ENCODE measurements at regions not wholly inside any gene's neighbourhood (a gene's known extent, or its start where the extent isn't known, plus 50 kb on each side); places are given as distances from the start of the nearest gene placed in this dataset.
"Not testable (repeated sequence)": the region's sequence is repeated elsewhere in the genome, so short reads cannot be mapped to it uniquely, and the experiment has no call there.

GRCh38 chr1:14165371-14165801 lies 433.1 kb upstream of the KAZN start:
- WGBS, 2 donors (ENCODE audit: low coverage in 1 of 2) = 8 to 17% methylated on average over 2 of the region's 2 CpGs
- TF ChIP-seq EP300 (IDR thresholded peaks at IDR 0.05; ENCODE audit: low read depth) (no peak), POLR2AphosphoS5 (IDR thresholded peaks at IDR 0.05) (no peak), CTCF (IDR thresholded peaks at IDR 0.05) (no peak)
- in situ Hi-C loops (cut with MboI; ENCODE audit: low pct_ligation_motif_present in 1 of 4, low pct_unique_long_range_greater_than_20kb in 1 of 4, low sequenced_read_pairs in 3 of 4) = no loop called here
- no peak overlapping the region for H3K4me3 ChIP-seq
- no peaks in the 10 kb centered on the region for H3K4me1 ChIP-seq
- intact Hi-C loops (cut with DNase I; ENCODE audit: low total_unique reads) = no loop called here
- no peaks in the 10 kb centered on the region for H3K36me3 ChIP-seq
- DNase-seq = no peak
- no peak overlapping the region for H3K27ac ChIP-seq
- no peaks in the 10 kb centered on the region for H3K9me3 ChIP-seq
- H3K27me3 ChIP-seq = no peaks in the 10 kb centered on the region

GRCh38 chr1:14167884-14168283 lies 430.6 kb upstream of the KAZN start:
- no peak overlapping the region for H3K27ac ChIP-seq
- WGBS, 2 donors (ENCODE audit: low coverage in 1 of 2) = 83 to 93% methylated on average over 6 to 10 of the region's 10 CpGs
- no peak for TF ChIP-seq POLR2A (IDR thresholded peaks at IDR 0.05)
- no peak for TF ChIP-seq POLR2AphosphoS5 (IDR thresholded peaks at IDR 0.05)
- no peak for TF ChIP-seq EP300 (IDR thresholded peaks at IDR 0.05; ENCODE audit: low read depth)
- no peak for TF ChIP-seq CTCF (IDR thresholded peaks at IDR 0.05)
- intact Hi-C loops (cut with DNase I; ENCODE audit: low total_unique reads) (no loop called here), in situ Hi-C loops (cut with MboI; ENCODE audit: low pct_ligation_motif_present in 1 of 4, low pct_unique_long_range_greater_than_20kb in 1 of 4, low sequenced_read_pairs in 3 of 4) (no loop called here)
- no peaks in the 10 kb centered on the region for H3K36me3 ChIP-seq
- no peak for DNase-seq
- H3K4me3 ChIP-seq = no peak overlapping the region
- no peaks in the 10 kb centered on the region for H3K9me3 ChIP-seq
- H3K4me1 ChIP-seq = no peaks in the 10 kb centered on the region
- H3K27me3 ChIP-seq = no peaks in the 10 kb centered on the region

GRCh38 chr1:14168326-14169063 lies 430.0 kb upstream of the KAZN start:
- Histone ChIP-seq H3K27me3 (no peaks in the 10 kb centered on the region), H3K36me3 (no peaks in the 10 kb centered on the region), H3K9me3 (no peaks in the 10 kb centered on the region), H3K4me1 (no peaks in the 10 kb centered on the region), H3K4me3 (no peak overlapping the region), H3K27ac (no peak overlapping the region)
- DNase-seq = no peak
- TF ChIP-seq POLR2AphosphoS5 (IDR thresholded peaks at IDR 0.05) (no peak), POLR2A (IDR thresholded peaks at IDR 0.05) (no peak), EP300 (IDR thresholded peaks at IDR 0.05; ENCODE audit: low read depth) (no peak), CTCF (IDR thresholded peaks at IDR 0.05) (no peak)
- in situ Hi-C loops (cut with MboI; ENCODE audit: low pct_ligation_motif_present in 1 of 4, low pct_unique_long_range_greater_than_20kb in 1 of 4, low sequenced_read_pairs in 3 of 4) (no loop called here), intact Hi-C loops (cut with DNase I; ENCODE audit: low total_unique reads) (no loop called here)
- WGBS, 2 donors (ENCODE audit: low coverage in 1 of 2) = 95 to 96% methylated on average over 7 to 10 of the region's 10 CpGs

GRCh38 chr1:14173598-14173997 lies 424.9 kb upstream of the KAZN start:
- Histone ChIP-seq H3K27me3 (no peaks in the 10 kb centered on the region), H3K36me3 (no peaks in the 10 kb centered on the region), H3K9me3 (no peaks in the 10 kb centered on the region), H3K27ac (no peak overlapping the region), H3K4me3 (no peak overlapping the region), H3K4me1 (no peaks in the 10 kb centered on the region)
- TF ChIP-seq CTCF (IDR thresholded peaks at IDR 0.05) (no peak), POLR2AphosphoS5 (IDR thresholded peaks at IDR 0.05) (no peak), EP300 (IDR thresholded peaks at IDR 0.05; ENCODE audit: low read depth) (no peak), POLR2A (IDR thresholded peaks at IDR 0.05) (no peak)
- WGBS, 2 donors (ENCODE audit: low coverage in 1 of 2) = 84% methylated on average over 5 of the region's 5 CpGs; no CpG with 5 or more reads in 1 of the 2 donors
- DNase-seq = no peak
- intact Hi-C loops (cut with DNase I; ENCODE audit: low total_unique reads) = no loop called here
- in situ Hi-C loops (cut with MboI; ENCODE audit: low pct_ligation_motif_present in 1 of 4, low pct_unique_long_range_greater_than_20kb in 1 of 4, low sequenced_read_pairs in 3 of 4) = no loop called here

GRCh38 chr1:14177866-14178265 lies 420.6 kb upstream of the KAZN start:
- H3K27ac ChIP-seq; intact Hi-C loops (cut with DNase I; ENCODE audit: low total_unique reads); DNase-seq; in situ Hi-C loops (cut with MboI; ENCODE audit: low pct_ligation_motif_present in 1 of 4, low pct_unique_long_range_greater_than_20kb in 1 of 4, low sequenced_read_pairs in 3 of 4); H3K4me1 ChIP-seq; H3K27me3 ChIP-seq; H3K4me3 ChIP-seq; H3K36me3 ChIP-seq; H3K9me3 ChIP-seq: not testable (repeated sequence)
- 69 to 77% methylated on average over 5 of the region's 5 CpGs for WGBS, 2 donors (ENCODE audit: low coverage in 1 of 2)
